GM13977 (cell line): ENCODE measurements at regions not wholly inside any gene's neighbourhood (a gene's known extent, or its start where the extent isn't known, plus 50 kb on each side); places are given as distances from the start of the nearest gene placed in this dataset.

Source experiments
- DNase-seq: peaks from one replicate; pipeline ENCODE4 v3.0.0; 2012; ENCODE audit warnings: low spot score
- CTCF ChIP-seq: IDR thresholded peaks from 2 replicates; pipeline ENCODE4 v1.5.1; 2012; ENCODE audit warnings: mild to moderate bottlenecking, control low read depth; ENCODE audit not compliant: insufficient read depth; ENCODE audit errors: extremely low read depth, missing control alignments
- in situ Hi-C: fragments of 300-500 bp; cut with MboI; formaldehyde crosslinking; loops from one replicate; pipeline ENCODE4 v1.12.0; 2022; ENCODE audit warnings: low sequenced_read_pairs, low pct_unique_long_range_greater_than_20kb, mixed read lengths, inconsistent platforms; ENCODE audit not compliant: unreplicated experiment

- in situ Hi-C loops: no loop called here
- no peak for DNase-seq
- no peak for TF ChIP-seq CTCF
Observed at GRCh38 chr13:77466753-77467422, 68.6 kb upstream of the SCEL start.

GRCh38 chr13:77465603-77466195, 69.8 kb upstream of the SCEL start:
- no peak for TF ChIP-seq CTCF
- in situ Hi-C loops: no loop called here
- DNase-seq: no peak

- DNase-seq: no peak
- in situ Hi-C loops: no loop called here
- TF ChIP-seq CTCF: no peak
Observed at GRCh38 chr13:77460195-77460594, 75.3 kb upstream of the SCEL start.

- DNase-seq: no peak
- in situ Hi-C loops: no loop called here
- no peak for TF ChIP-seq CTCF
Observed at GRCh38 chr13:77459592-77459991, 75.9 kb upstream of the SCEL start.

- no peak for TF ChIP-seq CTCF
- DNase-seq: no peak
- in situ Hi-C loops: no loop called here
Observed at GRCh38 chr13:77458736-77459135, 76.8 kb upstream of the SCEL start.

GRCh38 chr13:77457966-77458365, 77.5 kb upstream of the SCEL start:
- DNase-seq: no peak
- TF ChIP-seq CTCF: no peak
- in situ Hi-C loops: no loop called here
